DND-41 (cell line): ENCODE measurements at regions not wholly inside any gene's neighbourhood (a gene's known extent, or its start where the extent isn't known, plus 50 kb on each side); places are given as distances from the start of the nearest gene placed in this dataset.

Experiments used
- ATAC-seq: fragments of 200-7000 bp; cut with Tn5 transposase; 3 replicates; pipeline ENCODE4 v1.9.1; 2021; ENCODE audit warnings: low read depth; ENCODE audit not compliant: insufficient read depth
- DNase-seq: peaks from one replicate; pipeline ENCODE4 v3.0.0-alpha.2; 2020
- H2AFZ ChIP-seq: 2 replicates; pipeline ENCODE4 v1.6.0; 2012; ENCODE audit warnings: low read depth, low read length
- H3K27ac ChIP-seq: 2 replicates; pipeline ENCODE4 v1.5.1; 2012; ENCODE audit warnings: low read length, inconsistent platforms
- H3K27me3 ChIP-seq: fragments of 200-600 bp; sonication (generic); 2 replicates; pipeline ENCODE4 v1.6.0; 2012; ENCODE audit warnings: low read length, mild to moderate bottlenecking, inconsistent platforms; ENCODE audit not compliant: insufficient read depth, poor library complexity
- H3K36me3 ChIP-seq: 2 replicates; pipeline ENCODE4 v1.5.1; 2012; ENCODE audit warnings: low read length, inconsistent platforms; ENCODE audit not compliant: insufficient read depth
- H3K4me1 ChIP-seq: 2 replicates; pipeline ENCODE4 v1.5.1; 2012; ENCODE audit warnings: mild to moderate bottlenecking, low read length; ENCODE audit not compliant: insufficient read depth
- H3K4me2 ChIP-seq: 2 replicates; pipeline ENCODE4 v1.6.0; 2012; ENCODE audit warnings: mild to moderate bottlenecking, moderate library complexity, low read length, inconsistent platforms; ENCODE audit not compliant: insufficient read depth
- H3K4me3 ChIP-seq, 2 experiments: fragments of 200-600 bp in 1 of 2; shearing (Covaris generic) in 1 of 2; 2 replicates each; pipeline ENCODE4 v1.5.1; 2012 to 2016; ENCODE audit warnings: inconsistent platforms in 2 of 2, low read length in 2 of 2, mild to moderate bottlenecking in 2 of 2, low read depth in 1 of 2, moderate library complexity in 1 of 2
- H3K79me2 ChIP-seq: 2 replicates; pipeline ENCODE4 v1.6.0; 2012; ENCODE audit warnings: low read length, inconsistent platforms; ENCODE audit not compliant: insufficient read depth
- H3K9ac ChIP-seq: 2 replicates; pipeline ENCODE4 v1.6.0; 2012; ENCODE audit warnings: low read depth, mild to moderate bottlenecking, inconsistent platforms, low read length, moderate library complexity
- H3K9me3 ChIP-seq: 2 replicates; pipeline ENCODE4 v1.5.1; 2012; ENCODE audit warnings: low read length, moderate library complexity, mild to moderate bottlenecking, inconsistent platforms; ENCODE audit not compliant: insufficient read depth, severe bottlenecking
- H4K20me1 ChIP-seq: 2 replicates; pipeline ENCODE4 v1.6.0; 2012; ENCODE audit warnings: low read length; ENCODE audit not compliant: insufficient read depth
- EZH2 ChIP-seq: IDR thresholded peaks from 3 replicates; pipeline ENCODE4 v1.6.1; 2012; ENCODE audit warnings: borderline replicate concordance, low read depth, mild to moderate bottlenecking, moderate library complexity, low read length, inconsistent platforms; ENCODE audit not compliant: severe bottlenecking
- TF ChIP-seq, protein P1 (sequence below): IDR thresholded peaks from 2 replicates; pipeline ENCODE4 v1.5.1; 2012; ENCODE audit warnings: borderline replicate concordance, low read length, moderate library complexity, mild to moderate bottlenecking; ENCODE audit not compliant: poor library complexity, severe bottlenecking; ENCODE audit errors: extremely low read depth

DNA sequence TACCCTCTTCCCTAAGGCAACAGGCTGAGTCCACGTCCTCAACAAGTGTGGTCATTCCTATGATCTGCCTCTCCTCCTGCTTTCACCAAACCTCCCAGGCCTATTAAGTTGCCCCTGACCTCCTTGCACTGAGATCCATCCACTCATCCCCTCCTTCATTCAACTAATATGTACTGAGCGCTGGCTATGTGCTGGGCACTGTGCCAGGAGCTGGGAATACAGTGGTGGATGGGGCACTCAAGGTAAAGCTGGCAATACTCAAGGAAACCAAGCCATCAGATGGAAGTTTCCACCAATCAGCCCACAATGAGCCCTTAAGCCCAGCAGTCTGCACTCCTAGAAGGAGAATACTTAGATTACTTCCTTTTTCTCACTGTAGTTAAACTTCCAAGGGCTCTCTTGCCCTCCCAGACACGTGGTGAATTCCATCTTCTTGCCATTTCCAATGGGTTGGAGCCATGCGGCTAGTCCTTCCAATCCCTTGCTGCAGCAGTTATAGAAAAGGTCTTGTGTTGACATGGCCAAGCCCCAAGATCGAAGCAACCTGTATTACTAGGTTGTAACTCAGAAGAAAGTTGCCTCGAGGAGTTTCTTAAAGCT is 279.9 kb upstream of the RUNX1 start:
- no peak overlapping the region; the same call in 1 of the 2 replicates for H2AFZ ChIP-seq
- no peak overlapping the region for H3K4me2 ChIP-seq
- no peaks in the 10 kb centered on the region for H3K79me2 ChIP-seq
- no peaks in the 10 kb centered on the region for H3K36me3 ChIP-seq
- TF ChIP-seq, protein P1, sequence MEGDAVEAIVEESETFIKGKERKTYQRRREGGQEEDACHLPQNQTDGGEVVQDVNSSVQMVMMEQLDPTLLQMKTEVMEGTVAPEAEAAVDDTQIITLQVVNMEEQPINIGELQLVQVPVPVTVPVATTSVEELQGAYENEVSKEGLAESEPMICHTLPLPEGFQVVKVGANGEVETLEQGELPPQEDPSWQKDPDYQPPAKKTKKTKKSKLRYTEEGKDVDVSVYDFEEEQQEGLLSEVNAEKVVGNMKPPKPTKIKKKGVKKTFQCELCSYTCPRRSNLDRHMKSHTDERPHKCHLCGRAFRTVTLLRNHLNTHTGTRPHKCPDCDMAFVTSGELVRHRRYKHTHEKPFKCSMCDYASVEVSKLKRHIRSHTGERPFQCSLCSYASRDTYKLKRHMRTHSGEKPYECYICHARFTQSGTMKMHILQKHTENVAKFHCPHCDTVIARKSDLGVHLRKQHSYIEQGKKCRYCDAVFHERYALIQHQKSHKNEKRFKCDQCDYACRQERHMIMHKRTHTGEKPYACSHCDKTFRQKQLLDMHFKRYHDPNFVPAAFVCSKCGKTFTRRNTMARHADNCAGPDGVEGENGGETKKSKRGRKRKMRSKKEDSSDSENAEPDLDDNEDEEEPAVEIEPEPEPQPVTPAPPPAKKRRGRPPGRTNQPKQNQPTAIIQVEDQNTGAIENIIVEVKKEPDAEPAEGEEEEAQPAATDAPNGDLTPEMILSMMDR = no peak
- no peak for TF ChIP-seq EZH2
- H3K27me3 ChIP-seq = no peaks in the 10 kb centered on the region
- no peaks in the 10 kb centered on the region for H3K9me3 ChIP-seq
- no peak overlapping the region for H3K4me3 ChIP-seq
- no peaks in the 10 kb centered on the region for H4K20me1 ChIP-seq
- peaks cover 14% of the 10 kb centered on the region for H3K4me1 ChIP-seq
- ATAC-seq (no peak), DNase-seq (no peak)
- H3K27ac ChIP-seq = no peak overlapping the region
- H3K9ac ChIP-seq = no peak overlapping the region

DNA sequence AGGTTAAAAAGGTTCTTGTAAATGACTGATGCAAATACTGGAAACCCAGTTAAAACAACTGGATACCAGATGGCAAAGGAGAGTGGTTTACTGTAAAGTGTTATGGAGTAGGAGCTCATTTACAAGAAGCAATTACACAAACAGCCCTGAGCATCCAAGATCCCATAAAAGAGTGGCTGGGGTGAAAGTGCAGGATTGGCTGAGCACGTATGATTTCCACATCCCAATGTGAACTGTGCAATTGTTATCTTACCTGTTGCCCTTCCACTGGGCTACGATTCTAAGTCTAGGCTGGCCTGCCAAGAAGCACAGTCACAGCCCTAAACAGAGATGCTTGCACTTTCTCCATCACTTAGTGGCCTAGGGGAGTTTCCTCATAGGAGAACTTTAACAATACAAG is 277.6 kb upstream of the RUNX1 start:
- TF ChIP-seq, protein P1 = no peak
- no peak for TF ChIP-seq EZH2
- Histone ChIP-seq H3K27ac (no peak overlapping the region), H3K9ac (no peak overlapping the region), H3K4me1 (no peaks in the 10 kb centered on the region), H3K4me2 (no peak overlapping the region), H3K9me3 (no peaks in the 10 kb centered on the region), H2AFZ (no peak overlapping the region), H3K4me3 (no peak overlapping the region), H3K27me3 (no peaks in the 10 kb centered on the region), H4K20me1 (no peaks in the 10 kb centered on the region), H3K79me2 (no peaks in the 10 kb centered on the region), H3K36me3 (no peaks in the 10 kb centered on the region)
- ATAC-seq (no peak), DNase-seq (no peak)

DNA sequence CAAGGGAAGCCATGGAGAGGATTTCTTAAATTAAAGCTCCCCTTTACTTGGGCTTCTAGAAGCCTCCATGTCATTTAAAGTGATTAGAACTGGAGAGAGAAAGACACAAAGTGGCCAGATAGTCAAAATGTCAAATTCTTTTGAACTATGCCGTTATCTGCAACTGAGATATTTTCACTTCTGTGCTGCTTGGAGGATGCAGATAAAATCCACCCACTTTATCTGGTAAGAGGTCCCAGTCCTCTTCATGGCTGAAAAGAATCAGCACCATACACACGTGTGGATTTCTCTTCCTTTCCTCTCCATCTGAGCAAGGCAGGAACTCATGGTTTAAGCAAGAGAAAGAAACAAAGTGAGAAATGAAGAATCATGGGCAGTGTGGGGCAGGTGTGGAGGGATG is 276.9 kb upstream of the RUNX1 start:
- H3K9ac ChIP-seq = no peak overlapping the region
- DNase-seq (no peak), ATAC-seq (no peak)
- H3K27me3 ChIP-seq = no peaks in the 10 kb centered on the region
- no peak overlapping the region for H3K4me2 ChIP-seq
- TF ChIP-seq EZH2 = no peak
- TF ChIP-seq, protein P1 = no peak
- no peaks in the 10 kb centered on the region for H3K9me3 ChIP-seq
- H4K20me1 ChIP-seq = no peaks in the 10 kb centered on the region
- H3K4me3 ChIP-seq = no peak overlapping the region
- H3K4me1 ChIP-seq = no peaks in the 10 kb centered on the region
- no peak overlapping the region for H3K27ac ChIP-seq
- H3K36me3 ChIP-seq = no peaks in the 10 kb centered on the region
- H2AFZ ChIP-seq = no peak overlapping the region
- no peaks in the 10 kb centered on the region for H3K79me2 ChIP-seq
